AG10803 (cell line): ENCODE measurements at regions not wholly inside any gene's neighbourhood (a gene's known extent, or its start where the extent isn't known, plus 50 kb on each side); places are given as distances from the start of the nearest gene placed in this dataset.

Experiments used
- DNase-seq: peaks from one replicate; pipeline ENCODE4 v3.0.0; 2010; ENCODE audit warnings: low read depth
- H3K4me3 ChIP-seq: 2 replicates; pipeline ENCODE4 v1.5.1; 2011; ENCODE audit warnings: mild to moderate bottlenecking, low read length, control low read depth
- CTCF ChIP-seq: conservative IDR thresholded peaks from 2 replicates; pipeline ENCODE4 v1.5.1; 2011; ENCODE audit warnings: mild to moderate bottlenecking, low read length, control low read depth, inconsistent platforms

- TF ChIP-seq CTCF: no peak
- DNase-seq: peak; percentile 27
Measured at GRCh38 chr5:71862507-71863060, 143.5 kb downstream of the CARTPT start.

DNA sequence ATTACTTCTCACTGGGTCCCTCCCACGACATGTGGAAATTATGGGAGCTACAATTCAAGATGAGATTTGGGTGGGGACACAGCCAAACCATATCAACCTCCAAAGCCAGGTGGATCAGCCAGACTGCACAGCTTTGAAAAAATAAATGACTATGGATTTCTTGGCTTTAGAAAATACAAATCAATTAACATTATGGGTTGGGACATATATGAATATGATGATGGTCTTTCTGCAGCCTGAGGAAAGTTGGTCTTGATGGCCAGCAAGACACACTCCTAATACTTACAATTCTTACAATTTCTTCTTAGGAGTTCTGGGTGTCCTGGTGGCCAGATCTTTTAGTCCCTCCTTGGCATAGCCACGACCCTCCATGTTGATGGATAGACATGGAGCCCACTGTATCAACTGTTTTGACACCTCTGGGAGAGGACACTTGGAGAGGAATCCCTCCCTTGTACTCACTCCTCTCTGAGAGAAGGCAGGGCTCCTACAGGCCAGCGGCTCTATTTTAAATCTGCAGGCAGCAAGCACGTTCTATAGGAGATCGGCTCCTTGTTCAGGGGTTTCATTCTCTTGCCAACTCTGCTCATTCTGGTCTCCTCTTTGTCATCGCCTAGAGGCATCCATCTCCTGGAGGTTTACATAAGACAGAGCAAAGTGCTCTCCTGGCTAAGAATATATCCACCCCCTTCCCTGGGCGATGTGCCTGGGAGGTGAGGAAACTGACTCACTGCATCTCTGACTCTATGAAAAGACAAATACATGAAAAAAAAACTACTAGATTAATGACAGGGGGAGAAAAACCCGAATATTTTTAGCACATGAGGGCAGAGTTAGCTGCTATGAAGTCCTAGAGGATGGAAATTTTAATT, 145.9 kb downstream of the CARTPT start:
- H3K4me3 ChIP-seq: no peak overlapping the region
- no peak for TF ChIP-seq CTCF
- peak; percentile 60 for DNase-seq

More at GRCh38 chr5:71862507-71863060, 143.5 kb downstream of the CARTPT start:
- no peak overlapping the region for H3K4me3 ChIP-seq

GRCh38 chr5:71865665-71866320, 146.7 kb downstream of the CARTPT start:
- H3K4me3 ChIP-seq: no peak overlapping the region
- no peak for DNase-seq
- TF ChIP-seq CTCF: no peak

DNA sequence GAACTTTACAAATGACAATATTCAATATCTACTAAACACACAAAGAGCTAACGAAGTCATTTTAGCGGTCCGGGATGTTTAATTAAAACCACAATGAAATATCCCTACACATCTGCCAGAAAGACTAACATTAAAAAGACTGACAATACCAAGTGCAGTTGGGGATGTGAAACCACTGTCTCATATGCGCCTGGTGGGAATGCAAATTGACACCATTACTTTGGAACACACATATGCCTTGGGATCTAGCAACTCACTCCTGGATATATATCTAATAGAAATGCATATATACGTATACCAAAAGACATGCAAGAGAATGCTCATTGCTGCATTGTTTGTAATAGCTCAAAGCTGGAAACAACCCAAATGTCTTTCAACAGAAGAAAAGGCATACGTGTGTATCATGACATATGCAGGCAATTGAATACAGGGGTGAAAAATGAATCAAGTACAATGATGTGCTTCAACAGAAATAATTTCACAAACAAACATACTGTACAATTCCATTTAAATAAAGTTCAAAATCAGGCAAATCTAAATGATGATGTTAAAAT, 153.3 kb downstream of the CARTPT start:
- H3K4me3 ChIP-seq: no peak overlapping the region
- no peak for DNase-seq
- no peak for TF ChIP-seq CTCF

DNA sequence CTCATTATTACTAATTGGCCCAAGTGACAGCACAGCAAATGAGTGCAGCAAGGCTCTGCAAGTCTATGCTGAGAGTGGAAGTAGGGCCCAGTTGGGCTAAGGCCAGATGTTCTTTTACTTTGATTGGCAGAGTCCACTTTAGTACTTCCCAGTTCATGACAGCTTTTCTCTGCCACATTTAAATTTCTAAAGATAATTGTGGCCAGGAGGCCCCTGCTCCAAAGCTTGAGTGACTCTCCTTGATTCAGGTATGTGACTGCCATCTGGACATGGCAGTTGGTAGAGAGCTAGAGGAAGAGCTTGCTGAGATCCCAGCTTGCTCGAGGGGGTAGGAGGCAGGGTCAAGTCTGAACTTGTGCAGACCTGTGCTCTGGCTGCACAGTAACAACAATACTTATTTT, 154.1 kb downstream of the CARTPT start:
- no peak overlapping the region for H3K4me3 ChIP-seq
- no peak for TF ChIP-seq CTCF
- DNase-seq: no peak

- TF ChIP-seq CTCF: no peak
- no peak overlapping the region for H3K4me3 ChIP-seq
- no peak for DNase-seq
Measured at GRCh38 chr5:71874521-71874920, 155.4 kb downstream of the CARTPT start.
